GM12878 (cell line): ENCODE measurements at regions not wholly inside any gene's neighbourhood (a gene's known extent, or its start where the extent isn't known, plus 50 kb on each side); places are given as distances from the start of the nearest gene placed in this dataset.

Source experiments
- EZH2 ChIP-seq: IDR thresholded peaks from 2 replicates; pipeline ENCODE4 v1.6.1; 2012; ENCODE audit warnings: low read depth, mild to moderate bottlenecking, control low read depth, inconsistent platforms, low read length, borderline replicate concordance; ENCODE audit not compliant: control insufficient read depth
- JUND ChIP-seq: IDR thresholded peaks from 2 replicates; pipeline ENCODE4 v1.6.1; 2012; ENCODE audit warnings: low read depth, mild to moderate bottlenecking, low read length, improper control_type of control experiment, moderate library complexity
- NFIC ChIP-seq: IDR thresholded peaks from 2 replicates; pipeline ENCODE4 v1.6.1; 2012; ENCODE audit warnings: low read depth, mild to moderate bottlenecking, inconsistent platforms, low read length, moderate library complexity
- SMAD5 ChIP-seq: IDR thresholded peaks from 2 replicates; pipeline ENCODE4 v1.6.1; 2016; ENCODE audit warnings: antibody characterized with exemption, low read depth
- TARDBP ChIP-seq: IDR thresholded peaks from 2 replicates; pipeline ENCODE4 v1.6.1; 2016; ENCODE audit warnings: borderline replicate concordance
- TCF7 ChIP-seq: IDR thresholded peaks from 2 replicates; pipeline ENCODE4 v1.6.1; 2014; ENCODE audit warnings: antibody characterized with exemption, borderline replicate concordance
- TF ChIP-seq, protein P1 (sequence below): fragments of 450-650 bp; IDR thresholded peaks from 2 replicates; pipeline ENCODE4 v1.6.1; 2017; ENCODE audit warnings: antibody characterized with exemption, mild to moderate bottlenecking, moderate library complexity

- TF ChIP-seq TCF7 (no peak), NFIC (no peak), JUND (no peak), SMAD5 (no peak), EZH2 (no peak), TARDBP (no peak)
- TF ChIP-seq, protein P1, sequence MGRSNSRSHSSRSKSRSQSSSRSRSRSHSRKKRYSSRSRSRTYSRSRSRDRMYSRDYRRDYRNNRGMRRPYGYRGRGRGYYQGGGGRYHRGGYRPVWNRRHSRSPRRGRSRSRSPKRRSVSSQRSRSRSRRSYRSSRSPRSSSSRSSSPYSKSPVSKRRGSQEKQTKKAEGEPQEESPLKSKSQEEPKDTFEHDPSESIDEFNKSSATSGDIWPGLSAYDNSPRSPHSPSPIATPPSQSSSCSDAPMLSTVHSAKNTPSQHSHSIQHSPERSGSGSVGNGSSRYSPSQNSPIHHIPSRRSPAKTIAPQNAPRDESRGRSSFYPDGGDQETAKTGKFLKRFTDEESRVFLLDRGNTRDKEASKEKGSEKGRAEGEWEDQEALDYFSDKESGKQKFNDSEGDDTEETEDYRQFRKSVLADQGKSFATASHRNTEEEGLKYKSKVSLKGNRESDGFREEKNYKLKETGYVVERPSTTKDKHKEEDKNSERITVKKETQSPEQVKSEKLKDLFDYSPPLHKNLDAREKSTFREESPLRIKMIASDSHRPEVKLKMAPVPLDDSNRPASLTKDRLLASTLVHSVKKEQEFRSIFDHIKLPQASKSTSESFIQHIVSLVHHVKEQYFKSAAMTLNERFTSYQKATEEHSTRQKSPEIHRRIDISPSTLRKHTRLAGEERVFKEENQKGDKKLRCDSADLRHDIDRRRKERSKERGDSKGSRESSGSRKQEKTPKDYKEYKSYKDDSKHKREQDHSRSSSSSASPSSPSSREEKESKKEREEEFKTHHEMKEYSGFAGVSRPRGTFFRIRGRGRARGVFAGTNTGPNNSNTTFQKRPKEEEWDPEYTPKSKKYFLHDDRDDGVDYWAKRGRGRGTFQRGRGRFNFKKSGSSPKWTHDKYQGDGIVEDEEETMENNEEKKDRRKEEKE = no peak
These were observed 173.1 kb downstream of the CCDC71L start for GRCh38 chr7:106487892-106488291.
